ENCODE measurements at regions not wholly inside any gene's neighbourhood (a gene's known extent, or its start where the extent isn't known, plus 50 kb on each side); places are given as distances from the start of the nearest gene placed in this dataset.

GRCh38 chr1:117798550-117798949 is 130.9 kb downstream of the GDAP2 start (continued):
- TF ChIP-seq, protein P1, sequence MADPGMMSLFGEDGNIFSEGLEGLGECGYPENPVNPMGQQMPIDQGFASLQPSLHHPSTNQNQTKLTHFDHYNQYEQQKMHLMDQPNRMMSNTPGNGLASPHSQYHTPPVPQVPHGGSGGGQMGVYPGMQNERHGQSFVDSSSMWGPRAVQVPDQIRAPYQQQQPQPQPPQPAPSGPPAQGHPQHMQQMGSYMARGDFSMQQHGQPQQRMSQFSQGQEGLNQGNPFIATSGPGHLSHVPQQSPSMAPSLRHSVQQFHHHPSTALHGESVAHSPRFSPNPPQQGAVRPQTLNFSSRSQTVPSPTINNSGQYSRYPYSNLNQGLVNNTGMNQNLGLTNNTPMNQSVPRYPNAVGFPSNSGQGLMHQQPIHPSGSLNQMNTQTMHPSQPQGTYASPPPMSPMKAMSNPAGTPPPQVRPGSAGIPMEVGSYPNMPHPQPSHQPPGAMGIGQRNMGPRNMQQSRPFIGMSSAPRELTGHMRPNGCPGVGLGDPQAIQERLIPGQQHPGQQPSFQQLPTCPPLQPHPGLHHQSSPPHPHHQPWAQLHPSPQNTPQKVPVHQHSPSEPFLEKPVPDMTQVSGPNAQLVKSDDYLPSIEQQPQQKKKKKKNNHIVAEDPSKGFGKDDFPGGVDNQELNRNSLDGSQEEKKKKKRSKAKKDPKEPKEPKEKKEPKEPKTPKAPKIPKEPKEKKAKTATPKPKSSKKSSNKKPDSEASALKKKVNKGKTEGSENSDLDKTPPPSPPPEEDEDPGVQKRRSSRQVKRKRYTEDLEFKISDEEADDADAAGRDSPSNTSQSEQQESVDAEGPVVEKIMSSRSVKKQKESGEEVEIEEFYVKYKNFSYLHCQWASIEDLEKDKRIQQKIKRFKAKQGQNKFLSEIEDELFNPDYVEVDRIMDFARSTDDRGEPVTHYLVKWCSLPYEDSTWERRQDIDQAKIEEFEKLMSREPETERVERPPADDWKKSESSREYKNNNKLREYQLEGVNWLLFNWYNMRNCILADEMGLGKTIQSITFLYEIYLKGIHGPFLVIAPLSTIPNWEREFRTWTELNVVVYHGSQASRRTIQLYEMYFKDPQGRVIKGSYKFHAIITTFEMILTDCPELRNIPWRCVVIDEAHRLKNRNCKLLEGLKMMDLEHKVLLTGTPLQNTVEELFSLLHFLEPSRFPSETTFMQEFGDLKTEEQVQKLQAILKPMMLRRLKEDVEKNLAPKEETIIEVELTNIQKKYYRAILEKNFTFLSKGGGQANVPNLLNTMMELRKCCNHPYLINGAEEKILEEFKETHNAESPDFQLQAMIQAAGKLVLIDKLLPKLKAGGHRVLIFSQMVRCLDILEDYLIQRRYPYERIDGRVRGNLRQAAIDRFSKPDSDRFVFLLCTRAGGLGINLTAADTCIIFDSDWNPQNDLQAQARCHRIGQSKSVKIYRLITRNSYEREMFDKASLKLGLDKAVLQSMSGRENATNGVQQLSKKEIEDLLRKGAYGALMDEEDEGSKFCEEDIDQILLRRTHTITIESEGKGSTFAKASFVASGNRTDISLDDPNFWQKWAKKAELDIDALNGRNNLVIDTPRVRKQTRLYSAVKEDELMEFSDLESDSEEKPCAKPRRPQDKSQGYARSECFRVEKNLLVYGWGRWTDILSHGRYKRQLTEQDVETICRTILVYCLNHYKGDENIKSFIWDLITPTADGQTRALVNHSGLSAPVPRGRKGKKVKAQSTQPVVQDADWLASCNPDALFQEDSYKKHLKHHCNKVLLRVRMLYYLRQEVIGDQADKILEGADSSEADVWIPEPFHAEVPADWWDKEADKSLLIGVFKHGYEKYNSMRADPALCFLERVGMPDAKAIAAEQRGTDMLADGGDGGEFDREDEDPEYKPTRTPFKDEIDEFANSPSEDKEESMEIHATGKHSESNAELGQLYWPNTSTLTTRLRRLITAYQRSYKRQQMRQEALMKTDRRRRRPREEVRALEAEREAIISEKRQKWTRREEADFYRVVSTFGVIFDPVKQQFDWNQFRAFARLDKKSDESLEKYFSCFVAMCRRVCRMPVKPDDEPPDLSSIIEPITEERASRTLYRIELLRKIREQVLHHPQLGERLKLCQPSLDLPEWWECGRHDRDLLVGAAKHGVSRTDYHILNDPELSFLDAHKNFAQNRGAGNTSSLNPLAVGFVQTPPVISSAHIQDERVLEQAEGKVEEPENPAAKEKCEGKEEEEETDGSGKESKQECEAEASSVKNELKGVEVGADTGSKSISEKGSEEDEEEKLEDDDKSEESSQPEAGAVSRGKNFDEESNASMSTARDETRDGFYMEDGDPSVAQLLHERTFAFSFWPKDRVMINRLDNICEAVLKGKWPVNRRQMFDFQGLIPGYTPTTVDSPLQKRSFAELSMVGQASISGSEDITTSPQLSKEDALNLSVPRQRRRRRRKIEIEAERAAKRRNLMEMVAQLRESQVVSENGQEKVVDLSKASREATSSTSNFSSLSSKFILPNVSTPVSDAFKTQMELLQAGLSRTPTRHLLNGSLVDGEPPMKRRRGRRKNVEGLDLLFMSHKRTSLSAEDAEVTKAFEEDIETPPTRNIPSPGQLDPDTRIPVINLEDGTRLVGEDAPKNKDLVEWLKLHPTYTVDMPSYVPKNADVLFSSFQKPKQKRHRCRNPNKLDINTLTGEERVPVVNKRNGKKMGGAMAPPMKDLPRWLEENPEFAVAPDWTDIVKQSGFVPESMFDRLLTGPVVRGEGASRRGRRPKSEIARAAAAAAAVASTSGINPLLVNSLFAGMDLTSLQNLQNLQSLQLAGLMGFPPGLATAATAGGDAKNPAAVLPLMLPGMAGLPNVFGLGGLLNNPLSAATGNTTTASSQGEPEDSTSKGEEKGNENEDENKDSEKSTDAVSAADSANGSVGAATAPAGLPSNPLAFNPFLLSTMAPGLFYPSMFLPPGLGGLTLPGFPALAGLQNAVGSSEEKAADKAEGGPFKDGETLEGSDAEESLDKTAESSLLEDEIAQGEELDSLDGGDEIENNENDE (IDR thresholded peaks at IDR 0.05; ENCODE audit: insufficient replicate concordance, low read length) = no peak
- TF ChIP-seq NRF1 (IDR thresholded peaks at IDR 0.05; ENCODE audit: low read depth, low read length) (no peak), TAF7 (optimal IDR thresholded peaks at IDR 0.05; ENCODE audit: borderline replicate concordance, low read depth, low read length) (no peak)

Data from H1 (cell line).